Nephron progenitor cell (in vitro differentiated cells): ENCODE measurements at regions not wholly inside any gene's neighbourhood (a gene's known extent, or its start where the extent isn't known, plus 50 kb on each side); places are given as distances from the start of the nearest gene placed in this dataset.

Source experiments
- DNase-seq: peaks from one replicate; pipeline ENCODE4 v3.0.0; 2021
- H3K27ac Mint-ChIP-seq: 2 replicates; pipeline ENCODE4 v1.8.0; 2021; ENCODE audit warnings: mild to moderate bottlenecking, moderate library complexity, mixed read lengths
- H3K27me3 Mint-ChIP-seq: 2 replicates; pipeline ENCODE4 v1.8.0; 2021; ENCODE audit warnings: mild to moderate bottlenecking, low read depth, mixed read lengths; ENCODE audit not compliant: poor library complexity
- H3K36me3 Mint-ChIP-seq: 2 replicates; pipeline ENCODE4 v1.8.0; 2021; ENCODE audit warnings: low read depth, mixed read lengths
- H3K4me1 Mint-ChIP-seq: 2 replicates; pipeline ENCODE4 v1.8.0; 2021; ENCODE audit warnings: mixed read lengths
- H3K4me3 Mint-ChIP-seq: 2 replicates; pipeline ENCODE4 v1.8.0; 2021; ENCODE audit warnings: mild to moderate bottlenecking, moderate library complexity, mixed read lengths
- H3K9me3 Mint-ChIP-seq: 2 replicates; pipeline ENCODE4 v1.8.0; 2021; ENCODE audit warnings: mild to moderate bottlenecking, moderate library complexity, mixed read lengths
- TF ChIP-seq, protein P1 (sequence below): fragments of 200-600 bp; sonication (generic); IDR thresholded peaks from 2 replicates; pipeline ENCODE4 v1.5.0; 2021; ENCODE audit warnings: antibody characterized with exemption

DNA sequence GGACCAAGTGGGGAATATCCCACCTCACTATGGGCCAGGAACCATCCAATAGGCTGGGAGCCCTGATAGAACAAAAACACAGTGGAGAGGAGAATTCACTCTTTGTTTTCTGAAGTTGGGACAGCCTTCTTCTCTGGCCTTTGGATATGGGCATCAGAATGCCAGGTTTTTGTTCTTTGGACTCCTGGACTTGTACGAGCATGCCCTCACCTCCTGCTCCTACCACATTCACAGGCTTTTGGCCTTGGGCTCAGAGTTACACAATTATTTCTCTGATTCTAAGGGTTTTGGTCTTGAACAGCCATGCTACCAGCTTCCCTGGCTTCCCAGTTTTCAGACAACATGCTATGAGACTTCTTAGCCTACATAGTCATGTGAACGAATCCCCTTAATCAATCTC, 732.9 kb upstream of the VRK2 start:
- no peaks in the 10 kb centered on the region for H3K4me1 Mint-ChIP-seq
- TF ChIP-seq, protein P1, sequence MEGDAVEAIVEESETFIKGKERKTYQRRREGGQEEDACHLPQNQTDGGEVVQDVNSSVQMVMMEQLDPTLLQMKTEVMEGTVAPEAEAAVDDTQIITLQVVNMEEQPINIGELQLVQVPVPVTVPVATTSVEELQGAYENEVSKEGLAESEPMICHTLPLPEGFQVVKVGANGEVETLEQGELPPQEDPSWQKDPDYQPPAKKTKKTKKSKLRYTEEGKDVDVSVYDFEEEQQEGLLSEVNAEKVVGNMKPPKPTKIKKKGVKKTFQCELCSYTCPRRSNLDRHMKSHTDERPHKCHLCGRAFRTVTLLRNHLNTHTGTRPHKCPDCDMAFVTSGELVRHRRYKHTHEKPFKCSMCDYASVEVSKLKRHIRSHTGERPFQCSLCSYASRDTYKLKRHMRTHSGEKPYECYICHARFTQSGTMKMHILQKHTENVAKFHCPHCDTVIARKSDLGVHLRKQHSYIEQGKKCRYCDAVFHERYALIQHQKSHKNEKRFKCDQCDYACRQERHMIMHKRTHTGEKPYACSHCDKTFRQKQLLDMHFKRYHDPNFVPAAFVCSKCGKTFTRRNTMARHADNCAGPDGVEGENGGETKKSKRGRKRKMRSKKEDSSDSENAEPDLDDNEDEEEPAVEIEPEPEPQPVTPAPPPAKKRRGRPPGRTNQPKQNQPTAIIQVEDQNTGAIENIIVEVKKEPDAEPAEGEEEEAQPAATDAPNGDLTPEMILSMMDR: no peak
- peaks cover 4% of the 10 kb centered on the region for H3K9me3 Mint-ChIP-seq
- H3K27me3 Mint-ChIP-seq: no peaks in the 10 kb centered on the region
- no peaks in the 10 kb centered on the region for H3K36me3 Mint-ChIP-seq
- no peak overlapping the region for H3K27ac Mint-ChIP-seq
- DNase-seq: no peak
- no peak overlapping the region for H3K4me3 Mint-ChIP-seq

DNA sequence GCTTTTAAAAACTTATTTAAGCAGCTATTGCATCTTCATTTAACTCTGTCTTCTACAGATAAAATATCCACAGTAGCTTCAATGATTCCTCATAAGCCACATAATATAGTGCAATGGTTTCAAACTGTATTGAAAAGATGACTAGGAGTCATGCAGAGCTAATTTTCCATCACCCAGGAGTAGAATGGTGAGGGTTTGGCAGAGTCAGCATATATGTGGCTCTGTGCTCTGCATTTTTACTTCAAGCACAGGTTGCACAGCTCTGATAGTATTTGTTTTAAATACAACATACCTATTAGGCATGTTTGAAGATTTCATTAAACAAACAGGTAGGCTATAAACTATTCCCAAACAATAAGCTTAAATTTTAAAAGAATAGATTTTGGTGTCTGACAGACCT, 731.9 kb upstream of the VRK2 start:
- Mint-ChIP-seq H3K27ac (no peak overlapping the region), H3K9me3 (peaks cover 4% of the 10 kb centered on the region), H3K4me3 (no peak overlapping the region), H3K27me3 (no peaks in the 10 kb centered on the region), H3K4me1 (no peaks in the 10 kb centered on the region), H3K36me3 (no peaks in the 10 kb centered on the region)
- DNase-seq: no peak
- TF ChIP-seq, protein P1: no peak

DNA sequence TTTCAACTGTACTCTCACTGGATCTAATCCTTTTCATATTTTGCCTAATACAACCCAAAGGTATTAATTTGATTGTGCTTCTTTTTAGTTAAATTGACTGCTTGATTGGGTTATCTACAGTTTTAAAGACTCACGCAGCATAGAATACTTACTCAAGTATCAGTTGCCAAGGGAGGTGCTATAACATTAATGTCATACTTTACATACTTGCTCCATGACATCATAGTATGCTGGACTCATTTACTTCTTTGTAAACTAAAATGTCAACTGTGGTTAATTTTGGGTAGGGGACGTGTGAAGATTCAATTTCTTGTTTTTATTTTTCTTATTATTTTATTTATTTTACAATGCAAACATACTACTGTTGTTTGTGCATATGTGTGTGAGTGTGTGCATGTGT, 716.2 kb upstream of the VRK2 start:
- no peaks in the 10 kb centered on the region for H3K4me1 Mint-ChIP-seq
- H3K27ac Mint-ChIP-seq: no peak overlapping the region
- peaks cover 3% of the 10 kb centered on the region for H3K9me3 Mint-ChIP-seq
- H3K27me3 Mint-ChIP-seq: no peaks in the 10 kb centered on the region
- H3K4me3 Mint-ChIP-seq: no peak overlapping the region
- no peaks in the 10 kb centered on the region for H3K36me3 Mint-ChIP-seq
- DNase-seq: no peak
- TF ChIP-seq, protein P1: no peak

DNA sequence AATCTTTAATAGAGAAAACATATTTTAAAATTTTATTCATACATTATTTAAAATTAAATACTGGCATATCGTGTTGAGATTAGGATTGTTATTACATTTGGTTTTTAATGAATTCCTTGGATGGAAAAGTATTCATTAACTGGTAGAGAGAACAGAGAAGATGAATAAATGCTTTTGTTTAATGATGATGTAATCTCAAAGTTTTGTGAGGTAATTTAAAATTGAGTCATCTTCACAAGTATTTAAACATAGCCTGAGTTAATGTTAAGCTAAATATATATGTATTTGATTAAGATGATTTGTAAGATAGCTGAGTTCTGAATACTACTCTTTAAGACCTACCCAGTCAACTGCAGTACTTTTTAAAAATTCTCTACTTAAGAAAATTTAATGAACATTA, 713.4 kb upstream of the VRK2 start:
- Mint-ChIP-seq H3K9me3 (no peaks in the 10 kb centered on the region), H3K27me3 (no peaks in the 10 kb centered on the region), H3K36me3 (no peaks in the 10 kb centered on the region), H3K4me3 (no peak overlapping the region), H3K27ac (no peak overlapping the region), H3K4me1 (no peaks in the 10 kb centered on the region)
- DNase-seq: no peak
- TF ChIP-seq, protein P1: no peak

DNA sequence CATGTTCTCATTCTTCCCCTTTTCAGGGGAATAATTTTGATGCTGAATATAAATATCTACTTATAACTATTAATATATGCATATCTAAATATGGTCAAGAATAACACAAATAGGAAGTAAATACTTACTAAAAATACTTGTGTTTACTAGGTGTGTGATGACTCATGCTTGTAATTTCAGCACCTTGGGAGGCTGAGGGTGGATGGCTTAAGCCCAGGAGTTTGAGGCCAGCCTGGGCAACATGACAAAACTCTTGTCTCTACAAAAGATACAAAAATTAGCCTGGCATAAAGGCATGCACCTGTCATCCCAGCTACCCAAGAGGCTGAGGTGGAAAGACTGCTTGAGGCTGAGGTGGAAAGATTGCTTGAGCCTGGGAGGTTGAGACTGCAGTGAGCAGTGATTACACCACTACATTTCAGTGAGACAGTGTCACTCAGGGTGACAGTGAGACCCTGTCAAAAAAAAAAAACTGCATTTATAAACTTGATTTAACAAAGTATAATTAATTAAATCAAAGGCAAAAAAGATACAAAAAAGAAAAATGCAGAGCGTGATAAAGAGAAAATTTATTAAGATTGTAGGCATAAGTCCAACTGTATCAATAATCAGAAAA, 703.1 kb upstream of the VRK2 start:
- TF ChIP-seq, protein P1: no peak
- no peaks in the 10 kb centered on the region for H3K36me3 Mint-ChIP-seq
- H3K27me3 Mint-ChIP-seq: no peaks in the 10 kb centered on the region
- H3K4me3 Mint-ChIP-seq: no peak overlapping the region
- no peak for DNase-seq
- H3K27ac Mint-ChIP-seq: no peak overlapping the region
- peaks cover 19% of the 10 kb centered on the region for H3K9me3 Mint-ChIP-seq
- H3K4me1 Mint-ChIP-seq: peaks cover 5% of the 10 kb centered on the region

DNA sequence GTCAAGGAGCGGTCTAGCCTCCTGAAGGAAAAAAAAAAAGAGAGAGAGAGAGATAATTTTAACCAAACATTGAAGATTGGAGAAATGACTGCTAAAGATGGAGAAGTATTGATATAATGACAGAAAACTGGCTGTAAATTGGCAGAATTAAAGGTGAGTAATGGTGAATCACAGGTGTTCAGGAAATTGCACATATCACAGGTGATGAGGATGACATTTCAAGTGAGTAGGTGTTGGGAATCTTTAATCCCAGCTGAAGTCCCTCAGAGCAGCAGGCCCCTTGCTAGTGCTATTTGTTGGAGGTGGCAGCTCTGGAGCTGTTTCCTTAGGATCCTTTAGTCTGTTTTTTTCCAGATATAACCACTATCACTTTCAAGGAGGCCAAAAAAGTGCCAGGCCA, 678.4 kb upstream of the VRK2 start:
- TF ChIP-seq, protein P1: no peak
- DNase-seq: no peak
- Mint-ChIP-seq H3K36me3 (no peaks in the 10 kb centered on the region), H3K27ac (peak overlapping the region; percentile 78), H3K9me3 (no peaks in the 10 kb centered on the region), H3K4me3 (no peak overlapping the region), H3K27me3 (peaks cover 3% of the 10 kb centered on the region), H3K4me1 (peaks cover 17% of the 10 kb centered on the region)
